Fibroblast of lung (primary cell): ENCODE measurements at regions not wholly inside any gene's neighbourhood (a gene's known extent, or its start where the extent isn't known, plus 50 kb on each side); places are given as distances from the start of the nearest gene placed in this dataset.

Experiments
- EZH2 ChIP-seq: IDR thresholded peaks from 2 replicates; pipeline ENCODE4 v1.5.1; 2012; ENCODE audit warnings: low read length, control low read depth, mild to moderate bottlenecking; ENCODE audit errors: missing control alignments
- TF ChIP-seq, protein P1 (sequence below), 2 donors: IDR thresholded peaks in 1 of 2; conservative IDR thresholded peaks in 1 of 2; 1 replicate in 1 of 2; 2 replicates in 1 of 2; pipeline ENCODE4 v1.5.1; 2011 to 2012; ENCODE audit warnings: low read length in 2 of 2, control low read depth in 1 of 2, inconsistent platforms in 1 of 2, low read depth in 1 of 2, mild to moderate bottlenecking in 1 of 2

DNA sequence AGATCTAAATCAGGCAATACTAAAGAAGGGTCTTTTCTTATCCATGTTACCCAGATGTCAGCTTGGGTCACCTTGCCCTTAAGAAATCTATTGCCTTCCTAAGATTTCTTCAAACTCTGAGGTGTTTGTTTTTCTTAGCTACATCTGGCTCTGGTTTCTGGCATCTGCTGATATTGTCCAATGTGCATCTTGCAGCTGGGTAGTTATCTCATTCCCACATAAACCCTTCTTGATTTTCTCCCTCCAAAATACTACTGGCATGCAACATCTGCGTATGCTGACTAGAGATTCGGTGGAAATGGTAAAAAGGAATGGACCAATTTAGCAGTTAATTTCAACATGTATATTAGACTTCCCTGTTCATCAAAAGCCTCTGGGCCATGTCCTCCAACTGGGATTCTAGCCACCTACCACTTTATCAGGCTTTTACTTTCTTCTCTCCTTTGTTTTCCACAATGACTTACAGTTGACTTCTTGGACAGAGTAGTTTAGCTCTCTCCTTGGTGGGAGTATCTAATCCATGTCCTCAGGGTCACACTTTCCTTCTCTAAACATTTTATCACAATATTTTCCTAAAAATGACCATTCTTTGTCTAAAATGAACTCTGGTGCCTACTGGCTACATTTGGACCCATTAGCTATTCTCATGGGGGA, 324.8 kb upstream of the FAR2 start:
- TF ChIP-seq, protein P1, sequence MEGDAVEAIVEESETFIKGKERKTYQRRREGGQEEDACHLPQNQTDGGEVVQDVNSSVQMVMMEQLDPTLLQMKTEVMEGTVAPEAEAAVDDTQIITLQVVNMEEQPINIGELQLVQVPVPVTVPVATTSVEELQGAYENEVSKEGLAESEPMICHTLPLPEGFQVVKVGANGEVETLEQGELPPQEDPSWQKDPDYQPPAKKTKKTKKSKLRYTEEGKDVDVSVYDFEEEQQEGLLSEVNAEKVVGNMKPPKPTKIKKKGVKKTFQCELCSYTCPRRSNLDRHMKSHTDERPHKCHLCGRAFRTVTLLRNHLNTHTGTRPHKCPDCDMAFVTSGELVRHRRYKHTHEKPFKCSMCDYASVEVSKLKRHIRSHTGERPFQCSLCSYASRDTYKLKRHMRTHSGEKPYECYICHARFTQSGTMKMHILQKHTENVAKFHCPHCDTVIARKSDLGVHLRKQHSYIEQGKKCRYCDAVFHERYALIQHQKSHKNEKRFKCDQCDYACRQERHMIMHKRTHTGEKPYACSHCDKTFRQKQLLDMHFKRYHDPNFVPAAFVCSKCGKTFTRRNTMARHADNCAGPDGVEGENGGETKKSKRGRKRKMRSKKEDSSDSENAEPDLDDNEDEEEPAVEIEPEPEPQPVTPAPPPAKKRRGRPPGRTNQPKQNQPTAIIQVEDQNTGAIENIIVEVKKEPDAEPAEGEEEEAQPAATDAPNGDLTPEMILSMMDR (conservative IDR thresholded peaks at IDR 0.05 in 1 of 2, IDR thresholded peaks at IDR 0.05 in 1 of 2; ENCODE audit: low read depth in 1 of 2, low read length in 2 of 2) = no peak
- no peak for TF ChIP-seq EZH2
